Loucy (cell line): ENCODE measurements at regions not wholly inside any gene's neighbourhood (a gene's known extent, or its start where the extent isn't known, plus 50 kb on each side); places are given as distances from the start of the nearest gene placed in this dataset.

Experiments used
- CTCF ChIP-seq: fragments of 200-600 bp; sonication (generic); conservative IDR thresholded peaks from 2 replicates; pipeline ENCODE4 v1.5.1; 2014; ENCODE audit warnings: mild to moderate bottlenecking, antibody characterized with exemption, low read length
- EZH2phosphoT487 ChIP-seq: fragments of 200-600 bp; IDR thresholded peaks from 2 replicates; pipeline ENCODE4 v1.6.1; 2018; ENCODE audit warnings: antibody characterized with exemption, mild to moderate bottlenecking, moderate library complexity, borderline replicate concordance

- TF ChIP-seq CTCF (no peak), EZH2phosphoT487 (no peak)
Observed at GRCh38 chr1:100658716-100659026, 60.9 kb upstream of the VCAM1 start.
